HEK293 (cell line): ENCODE measurements at regions not wholly inside any gene's neighbourhood (a gene's known extent, or its start where the extent isn't known, plus 50 kb on each side); places are given as distances from the start of the nearest gene placed in this dataset.

Experiments
- HOXD13 ChIP-seq: sonication (generic); formaldehyde crosslinking; IDR thresholded peaks from 2 replicates; pipeline ENCODE4 v1.8.0; 2022; ENCODE audit warnings: missing genetic modification reagents, borderline replicate concordance
- KLF1 ChIP-seq: fragments of 450-650 bp; formaldehyde crosslinking; IDR thresholded peaks from 2 replicates; pipeline ENCODE4 v1.5.1; 2016; ENCODE audit warnings: missing biosample characterization, missing genetic modification characterization
- SALL2 ChIP-seq: fragments of 450-650 bp; formaldehyde crosslinking; IDR thresholded peaks from 2 replicates; pipeline ENCODE4 v1.5.0; 2017; ENCODE audit warnings: missing biosample characterization, mild to moderate bottlenecking, missing genetic modification characterization, borderline replicate concordance
- SP7 ChIP-seq: fragments of 450-650 bp; formaldehyde crosslinking; IDR thresholded peaks from 2 replicates; pipeline ENCODE4 v1.5.1; 2016; ENCODE audit warnings: missing biosample characterization, missing genetic modification characterization
- TRIM28 ChIP-seq: IDR thresholded peaks from 2 replicates; pipeline ENCODE4 v1.6.1; 2011; ENCODE audit warnings: low read length, control low read depth, borderline replicate concordance
- ZBTB17 ChIP-seq: fragments of 450-650 bp; formaldehyde crosslinking; IDR thresholded peaks from 2 replicates; pipeline ENCODE4 v1.5.1; 2016; ENCODE audit warnings: missing biosample characterization, missing genetic modification characterization
- ZNF560 ChIP-seq: fragments of 450-650 bp; formaldehyde crosslinking; IDR thresholded peaks from 2 replicates; pipeline ENCODE4 v1.5.1; 2017; ENCODE audit warnings: missing biosample characterization, missing genetic modification characterization, borderline replicate concordance
- ZNF792 ChIP-seq: fragments of 450-650 bp; formaldehyde crosslinking; IDR thresholded peaks from 2 replicates; pipeline ENCODE4 v1.5.1; 2016; ENCODE audit warnings: missing biosample characterization, missing genetic modification characterization
- TF ChIP-seq, protein P1 (sequence below): fragments of 450-650 bp; formaldehyde crosslinking; IDR thresholded peaks from 2 replicates; pipeline ENCODE4 v1.5.1; 2016; ENCODE audit warnings: missing biosample characterization, missing genetic modification characterization
- TF ChIP-seq, protein P2 (sequence below): fragments of 450-650 bp; formaldehyde crosslinking; IDR thresholded peaks from 2 replicates; pipeline ENCODE4 v1.5.1; 2016; ENCODE audit warnings: missing biosample characterization, missing genetic modification characterization
- TF ChIP-seq, protein P3 (sequence below): fragments of 450-650 bp; formaldehyde crosslinking; optimal IDR thresholded peaks from 2 replicates; pipeline ENCODE3; 2016; ENCODE audit warnings: missing biosample characterization, mild to moderate bottlenecking, missing genetic modification characterization
- TF ChIP-seq, protein P4 (sequence below): sonication (generic); formaldehyde crosslinking; IDR thresholded peaks from 2 replicates; pipeline ENCODE4 v1.8.1; 2022; ENCODE audit warnings: mild to moderate bottlenecking, moderate library complexity, missing genetic modification reagents
- TF ChIP-seq, protein P5 (sequence below): fragments of 450-650 bp; formaldehyde crosslinking; IDR thresholded peaks from 2 replicates; pipeline ENCODE4 v1.5.1; 2016; ENCODE audit warnings: missing biosample characterization, missing genetic modification characterization

DNA sequence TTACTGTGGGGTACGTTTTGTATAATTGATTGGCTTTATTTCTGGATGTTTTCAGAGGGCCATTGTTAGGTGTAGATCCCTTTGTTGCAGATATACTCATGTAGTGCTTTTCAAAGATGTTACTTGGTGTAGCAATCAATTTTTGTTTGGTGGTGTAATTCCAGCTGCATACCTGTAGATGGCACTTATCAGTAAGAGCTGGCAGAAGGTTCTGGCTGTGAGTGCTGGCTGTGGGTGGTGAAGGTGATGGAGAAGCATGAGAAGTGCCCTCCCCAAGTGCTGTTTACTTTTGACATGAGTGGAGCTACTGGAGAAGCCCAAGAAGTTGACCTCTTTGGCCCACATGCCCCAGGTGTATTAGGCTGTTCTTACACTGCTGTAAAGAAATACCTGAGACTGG lies 1074.9 kb downstream of the FAM181B start:
- TF ChIP-seq HOXD13 (CRISPR knock-in tag) (no peak), KLF1 (tag by site-specific recombination) (no peak), SP7 (no peak), ZBTB17 (tag by site-specific recombination) (no peak), ZNF560 (tag by site-specific recombination) (no peak), SALL2 (tag by site-specific recombination) (no peak), ZNF792 (tag by site-specific recombination) (no peak), TRIM28 (no peak)
- TF ChIP-seq, protein P1, sequence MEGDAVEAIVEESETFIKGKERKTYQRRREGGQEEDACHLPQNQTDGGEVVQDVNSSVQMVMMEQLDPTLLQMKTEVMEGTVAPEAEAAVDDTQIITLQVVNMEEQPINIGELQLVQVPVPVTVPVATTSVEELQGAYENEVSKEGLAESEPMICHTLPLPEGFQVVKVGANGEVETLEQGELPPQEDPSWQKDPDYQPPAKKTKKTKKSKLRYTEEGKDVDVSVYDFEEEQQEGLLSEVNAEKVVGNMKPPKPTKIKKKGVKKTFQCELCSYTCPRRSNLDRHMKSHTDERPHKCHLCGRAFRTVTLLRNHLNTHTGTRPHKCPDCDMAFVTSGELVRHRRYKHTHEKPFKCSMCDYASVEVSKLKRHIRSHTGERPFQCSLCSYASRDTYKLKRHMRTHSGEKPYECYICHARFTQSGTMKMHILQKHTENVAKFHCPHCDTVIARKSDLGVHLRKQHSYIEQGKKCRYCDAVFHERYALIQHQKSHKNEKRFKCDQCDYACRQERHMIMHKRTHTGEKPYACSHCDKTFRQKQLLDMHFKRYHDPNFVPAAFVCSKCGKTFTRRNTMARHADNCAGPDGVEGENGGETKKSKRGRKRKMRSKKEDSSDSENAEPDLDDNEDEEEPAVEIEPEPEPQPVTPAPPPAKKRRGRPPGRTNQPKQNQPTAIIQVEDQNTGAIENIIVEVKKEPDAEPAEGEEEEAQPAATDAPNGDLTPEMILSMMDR (tag by site-specific recombination), result no peak
- TF ChIP-seq, protein P2, sequence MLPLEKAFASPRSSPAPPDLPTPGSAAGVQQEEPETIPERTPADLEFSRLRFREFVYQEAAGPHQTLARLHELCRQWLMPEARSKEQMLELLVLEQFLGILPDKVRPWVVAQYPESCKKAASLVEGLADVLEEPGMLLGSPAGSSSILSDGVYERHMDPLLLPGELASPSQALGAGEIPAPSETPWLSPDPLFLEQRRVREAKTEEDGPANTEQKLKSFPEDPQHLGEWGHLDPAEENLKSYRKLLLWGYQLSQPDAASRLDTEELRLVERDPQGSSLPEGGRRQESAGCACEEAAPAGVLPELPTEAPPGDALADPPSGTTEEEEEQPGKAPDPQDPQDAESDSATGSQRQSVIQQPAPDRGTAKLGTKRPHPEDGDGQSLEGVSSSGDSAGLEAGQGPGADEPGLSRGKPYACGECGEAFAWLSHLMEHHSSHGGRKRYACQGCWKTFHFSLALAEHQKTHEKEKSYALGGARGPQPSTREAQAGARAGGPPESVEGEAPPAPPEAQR, result no peak
- TF ChIP-seq, protein P3, sequence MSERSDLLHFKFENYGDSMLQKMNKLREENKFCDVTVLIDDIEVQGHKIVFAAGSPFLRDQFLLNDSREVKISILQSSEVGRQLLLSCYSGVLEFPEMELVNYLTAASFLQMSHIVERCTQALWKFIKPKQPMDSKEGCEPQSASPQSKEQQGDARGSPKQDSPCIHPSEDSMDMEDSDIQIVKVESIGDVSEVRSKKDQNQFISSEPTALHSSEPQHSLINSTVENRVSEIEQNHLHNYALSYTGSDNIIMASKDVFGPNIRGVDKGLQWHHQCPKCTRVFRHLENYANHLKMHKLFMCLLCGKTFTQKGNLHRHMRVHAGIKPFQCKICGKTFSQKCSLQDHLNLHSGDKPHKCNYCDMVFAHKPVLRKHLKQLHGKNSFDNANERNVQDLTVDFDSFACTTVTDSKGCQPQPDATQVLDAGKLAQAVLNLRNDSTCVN (tag by site-specific recombination), result no peak
- TF ChIP-seq, protein P4, sequence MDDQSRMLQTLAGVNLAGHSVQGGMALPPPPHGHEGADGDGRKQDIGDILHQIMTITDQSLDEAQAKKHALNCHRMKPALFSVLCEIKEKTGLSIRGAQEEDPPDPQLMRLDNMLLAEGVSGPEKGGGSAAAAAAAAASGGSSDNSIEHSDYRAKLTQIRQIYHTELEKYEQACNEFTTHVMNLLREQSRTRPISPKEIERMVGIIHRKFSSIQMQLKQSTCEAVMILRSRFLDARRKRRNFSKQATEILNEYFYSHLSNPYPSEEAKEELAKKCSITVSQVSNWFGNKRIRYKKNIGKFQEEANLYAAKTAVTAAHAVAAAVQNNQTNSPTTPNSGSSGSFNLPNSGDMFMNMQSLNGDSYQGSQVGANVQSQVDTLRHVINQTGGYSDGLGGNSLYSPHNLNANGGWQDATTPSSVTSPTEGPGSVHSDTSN, result no peak
- TF ChIP-seq, protein P5, sequence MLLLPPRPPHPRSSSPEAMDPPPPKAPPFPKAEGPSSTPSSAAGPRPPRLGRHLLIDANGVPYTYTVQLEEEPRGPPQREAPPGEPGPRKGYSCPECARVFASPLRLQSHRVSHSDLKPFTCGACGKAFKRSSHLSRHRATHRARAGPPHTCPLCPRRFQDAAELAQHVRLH (tag by site-specific recombination), result no peak
